Naive thymus-derived CD4-positive, alpha-beta T cell (primary cell): ENCODE measurements at regions not wholly inside any gene's neighbourhood (a gene's known extent, or its start where the extent isn't known, plus 50 kb on each side); places are given as distances from the start of the nearest gene placed in this dataset.

Experiments
- ATAC-seq: fragments of 150-1000 bp; cut with Tn5 transposase; 2 replicates; pipeline ENCODE4 v1.10.0; 2021; ENCODE audit warnings: mild to moderate bottlenecking, moderate library complexity
- CTCF ChIA-PET: fragments of 350-600 bp; sonication (Branson Sonifier 250); formaldehyde crosslinking; loops from one replicate; lab custom pipeline; 2021; ENCODE audit warnings: antibody characterized with exemption; lab: Charles Lee
- POLR2A ChIA-PET: fragments of 350-600 bp; sonication (Branson Sonifier 250); formaldehyde crosslinking; loops from one replicate; lab custom pipeline; 2021; ENCODE audit warnings: antibody characterized with exemption, inconsistent platforms; lab: Charles Lee
- DNase-seq, 9 donors: peaks; one replicate each; pipeline versions ENCODE4 v3.0.0 to v3.0.0-alpha.2; 2020 to 2022; ENCODE audit warnings: mixed read lengths in 1 of 9
- H3K27ac ChIP-seq: one replicate; pipeline ENCODE4 v1.7.0; 2013; ENCODE audit warnings: mild to moderate bottlenecking, low read depth, low read length, moderate library complexity
- H3K27me3 ChIP-seq, 2 donors: one replicate each; pipeline ENCODE4 v1.7.0; 2013; ENCODE audit warnings: low read length in 2 of 2, mild to moderate bottlenecking in 2 of 2, moderate library complexity in 2 of 2; ENCODE audit not compliant: control insufficient read depth in 2 of 2, insufficient read depth in 2 of 2
- H3K36me3 ChIP-seq, 3 experiments: 1 replicate in 2 of 3; 2 replicates in 1 of 3; pipeline ENCODE4 v1.7.0; 2013; ENCODE audit warnings: low read length in 3 of 3, mild to moderate bottlenecking in 3 of 3, moderate library complexity in 1 of 3; ENCODE audit not compliant: insufficient read depth in 3 of 3, control insufficient read depth in 2 of 3
- H3K4me1 ChIP-seq, 2 donors: one replicate each; pipeline ENCODE4 v1.7.0; 2013; ENCODE audit warnings: low read length in 2 of 2, mild to moderate bottlenecking in 2 of 2, moderate library complexity in 1 of 2; ENCODE audit not compliant: control insufficient read depth in 2 of 2, insufficient read depth in 2 of 2
- H3K4me3 ChIP-seq: 2 replicates; pipeline ENCODE4 v1.7.0; 2013; ENCODE audit warnings: mild to moderate bottlenecking, low read length
- H3K9me3 ChIP-seq, 3 experiments: 1 replicate in 2 of 3; 2 replicates in 1 of 3; pipeline ENCODE4 v1.7.0; 2013; ENCODE audit warnings: low read length in 3 of 3; ENCODE audit not compliant: control insufficient read depth in 2 of 3
- H3K27ac Mint-ChIP-seq, 9 donors: one replicate each; pipeline ENCODE4 v1.8.0; 2020 to 2022; ENCODE audit warnings: mixed read lengths in 9 of 9, mild to moderate bottlenecking in 8 of 9, moderate library complexity in 5 of 9, inconsistent platforms in 2 of 9
- H3K27me3 Mint-ChIP-seq, 5 donors: one replicate each; pipeline ENCODE4 v1.8.0; 2021 to 2022; ENCODE audit warnings: mixed read lengths in 5 of 5, mild to moderate bottlenecking in 1 of 5
- H3K36me3 Mint-ChIP-seq, 5 donors: one replicate each; pipeline ENCODE4 v1.8.0; 2020 to 2022; ENCODE audit warnings: mixed read lengths in 5 of 5, mild to moderate bottlenecking in 3 of 5, inconsistent platforms in 1 of 5
- H3K4me1 Mint-ChIP-seq, 7 donors: one replicate each; pipeline ENCODE4 v1.8.0; 2020 to 2022; ENCODE audit warnings: mixed read lengths in 7 of 7, mild to moderate bottlenecking in 3 of 7, inconsistent platforms in 1 of 7
- H3K4me3 Mint-ChIP-seq, 10 donors: one replicate each; pipeline ENCODE4 v1.8.0; 2020 to 2022; ENCODE audit warnings: mild to moderate bottlenecking in 10 of 10, mixed read lengths in 10 of 10, moderate library complexity in 6 of 10, inconsistent platforms in 2 of 10
- H3K9me3 Mint-ChIP-seq, 11 donors: one replicate each; pipeline ENCODE4 v1.8.0; 2020 to 2022; ENCODE audit warnings: mixed read lengths in 11 of 11, mild to moderate bottlenecking in 4 of 11, inconsistent platforms in 1 of 11, moderate library complexity in 1 of 11
- intact Hi-C, 2 donors: fragments of 100-400 bp; cut with micrococcal nuclease; formaldehyde crosslinking; loops; one replicate each; pipeline ENCODE4 v1.15.1; 2023

- H3K9me3 Mint-ChIP-seq = no peaks in the 10 kb centered on the region
- ChIA-PET CTCF (no interaction called here), POLR2A (no interaction called here)
- Histone ChIP-seq H3K4me1 (no peaks in the 10 kb centered on the region), H3K4me3 (no peak overlapping the region), H3K27me3 (no peaks in the 10 kb centered on the region), H3K9me3 (no peaks in the 10 kb centered on the region), H3K36me3 (no peaks in the 10 kb centered on the region), H3K27ac (no peak overlapping the region)
- no peak overlapping the region for H3K27ac Mint-ChIP-seq
- H3K27me3 Mint-ChIP-seq = peaks cover 9 to 24% (median 19%) of the 10 kb centered on the region in 5 donors
- DNase-seq (no peak), ATAC-seq (no peak)
- intact Hi-C loops = loop anchor here (2.0 kb wide), 2 partner anchors 93 to 327 kb away; no protein-coding TSS in a partner anchor
- H3K4me3 Mint-ChIP-seq = no peak overlapping the region
- no peaks in the 10 kb centered on the region for H3K36me3 Mint-ChIP-seq
- H3K4me1 Mint-ChIP-seq = peaks cover 0 to 5% (median 0%) of the 10 kb centered on the region in 7 donors
These were observed 89.9 kb downstream of the INHBB start for GRCh38 chr2:120435671-120436459.

- CTCF ChIA-PET = no interaction called here
- H3K36me3 Mint-ChIP-seq = no peaks in the 10 kb centered on the region
- no peak overlapping the region for H3K27ac Mint-ChIP-seq
- Histone ChIP-seq H3K36me3 (no peaks in the 10 kb centered on the region), H3K27ac (no peak overlapping the region), H3K27me3 (no peaks in the 10 kb centered on the region), H3K4me3 (no peak overlapping the region), H3K9me3 (no peaks in the 10 kb centered on the region), H3K4me1 (no peaks in the 10 kb centered on the region)
- no peak for DNase-seq
- POLR2A ChIA-PET = no interaction called here
- no peak for ATAC-seq
- no peak overlapping the region for H3K4me3 Mint-ChIP-seq
- peaks cover 0 to 5% (median 0%) of the 10 kb centered on the region in 7 donors for H3K4me1 Mint-ChIP-seq
- intact Hi-C loops = loop anchor here (2.0 kb wide), 2 partner anchors 94 to 328 kb away; no protein-coding TSS in a partner anchor
- no peaks in the 10 kb centered on the region for H3K9me3 Mint-ChIP-seq
- H3K27me3 Mint-ChIP-seq = peaks cover 11 to 29% (median 24%) of the 10 kb centered on the region in 5 donors
These were observed 90.5 kb downstream of the INHBB start for GRCh38 chr2:120436460-120436739.

- intact Hi-C loops = loop anchor here (1.0 to 2.0 kb wide), 4 partner anchors 94 to 328 kb away; no protein-coding TSS in a partner anchor
- Histone ChIP-seq H3K27me3 (no peaks in the 10 kb centered on the region), H3K4me3 (no peak overlapping the region), H3K9me3 (no peaks in the 10 kb centered on the region), H3K36me3 (no peaks in the 10 kb centered on the region), H3K27ac (no peak overlapping the region), H3K4me1 (no peaks in the 10 kb centered on the region)
- Mint-ChIP-seq H3K36me3 (no peaks in the 10 kb centered on the region), H3K27ac (no peak overlapping the region), H3K4me1 (peaks cover 0 to 5% (median 2%) of the 10 kb centered on the region in 7 donors), H3K27me3 (peaks cover 18 to 35% (median 25%) of the 10 kb centered on the region in 5 donors), H3K4me3 (no peak overlapping the region), H3K9me3 (no peaks in the 10 kb centered on the region)
- ChIA-PET CTCF (no interaction called here), POLR2A (no interaction called here)
- peak in 2 of 9 donors; percentile 7 to 10 for DNase-seq
- no peak for ATAC-seq
These were observed 91.1 kb downstream of the INHBB start for GRCh38 chr2:120436885-120437603.

GRCh38 chr2:120437604-120438000 is 91.7 kb downstream of the INHBB start:
- intact Hi-C loops = loop anchor here (1.0 to 2.0 kb wide), 4 partner anchors 94 to 329 kb away; no protein-coding TSS in a partner anchor
- Mint-ChIP-seq H3K27me3 (peaks cover 17 to 41% (median 25%) of the 10 kb centered on the region in 5 donors), H3K27ac (no peak overlapping the region), H3K4me3 (no peak overlapping the region), H3K4me1 (peaks cover 0 to 7% (median 4%) of the 10 kb centered on the region in 7 donors), H3K9me3 (no peaks in the 10 kb centered on the region), H3K36me3 (no peaks in the 10 kb centered on the region)
- DNase-seq (no peak), ATAC-seq (no peak)
- Histone ChIP-seq H3K27me3 (no peaks in the 10 kb centered on the region), H3K36me3 (no peaks in the 10 kb centered on the region), H3K9me3 (no peaks in the 10 kb centered on the region), H3K4me1 (no peaks in the 10 kb centered on the region), H3K4me3 (no peak overlapping the region), H3K27ac (no peak overlapping the region)
- CTCF ChIA-PET = no interaction called here
- POLR2A ChIA-PET = no interaction called here

GRCh38 chr2:120438301-120439066 is 92.5 kb downstream of the INHBB start:
- H3K9me3 Mint-ChIP-seq = no peaks in the 10 kb centered on the region
- H3K4me1 Mint-ChIP-seq = peaks cover 4 to 10% (median 5%) of the 10 kb centered on the region in 7 donors
- H3K4me3 Mint-ChIP-seq = no peak overlapping the region
- H3K4me3 ChIP-seq = no peak overlapping the region
- DNase-seq (no peak), ATAC-seq (no peak)
- H3K4me1 ChIP-seq = no peaks in the 10 kb centered on the region
- no peaks in the 10 kb centered on the region for H3K36me3 ChIP-seq
- intact Hi-C loops = no loop called here
- POLR2A ChIA-PET = no interaction called here
- peaks cover 20 to 47% (median 29%) of the 10 kb centered on the region in 5 donors for H3K27me3 Mint-ChIP-seq
- H3K27ac ChIP-seq = no peak overlapping the region
- no peak overlapping the region for H3K27ac Mint-ChIP-seq
- CTCF ChIA-PET = interaction anchor here (0.6 kb wide), 1 partner anchor 762 kb away, joined by 3 read pairs; no protein-coding TSS in a partner anchor
- no peaks in the 10 kb centered on the region for H3K9me3 ChIP-seq
- no peaks in the 10 kb centered on the region for H3K36me3 Mint-ChIP-seq
- H3K27me3 ChIP-seq = peaks cover 0 to 8% of the 10 kb centered on the region in 2 donors

- intact Hi-C loops = no loop called here
- H3K4me1 ChIP-seq = no peaks in the 10 kb centered on the region
- no peak overlapping the region for H3K27ac Mint-ChIP-seq
- H3K4me3 ChIP-seq = no peak overlapping the region
- POLR2A ChIA-PET = no interaction called here
- no peak for ATAC-seq
- H3K36me3 Mint-ChIP-seq = no peaks in the 10 kb centered on the region
- CTCF ChIA-PET = no interaction called here
- H3K9me3 Mint-ChIP-seq = no peaks in the 10 kb centered on the region
- H3K4me3 Mint-ChIP-seq = no peak overlapping the region
- H3K9me3 ChIP-seq = no peaks in the 10 kb centered on the region
- H3K36me3 ChIP-seq = no peaks in the 10 kb centered on the region
- H3K27me3 ChIP-seq = peaks cover 0 to 10% of the 10 kb centered on the region in 2 donors
- H3K27ac ChIP-seq = no peak overlapping the region
- peaks cover 5 to 13% (median 6%) of the 10 kb centered on the region in 7 donors for H3K4me1 Mint-ChIP-seq
- DNase-seq = no peak
- H3K27me3 Mint-ChIP-seq = peaks cover 25 to 53% (median 35%) of the 10 kb centered on the region in 5 donors
These were observed 93.1 kb downstream of the INHBB start for GRCh38 chr2:120439067-120439368.
